HL-60 (cell line): ENCODE measurements at regions not wholly inside any gene's neighbourhood (a gene's known extent, or its start where the extent isn't known, plus 50 kb on each side); places are given as distances from the start of the nearest gene placed in this dataset.

Source experiments
- CTCF ChIP-seq: IDR thresholded peaks from one replicate; pipeline ENCODE4 v1.5.1; 2011; ENCODE audit warnings: low read length, control low read depth, inconsistent platforms; ENCODE audit not compliant: insufficient read depth
- GABPA ChIP-seq: IDR thresholded peaks from 2 replicates; pipeline ENCODE4 v1.6.1; 2012; ENCODE audit warnings: low read depth
- POLR2AphosphoS5 ChIP-seq: IDR thresholded peaks from 2 replicates; pipeline ENCODE4 v1.6.1; 2012; ENCODE audit warnings: low read depth
- SPI1 ChIP-seq: IDR thresholded peaks from 2 replicates; pipeline ENCODE4 v1.6.1; 2012; ENCODE audit warnings: low read depth, mild to moderate bottlenecking, borderline replicate concordance
- TF ChIP-seq, protein P1 (sequence below): IDR thresholded peaks from 2 replicates; pipeline ENCODE4 v1.6.1; 2012; ENCODE audit warnings: low read depth; ENCODE audit not compliant: insufficient replicate concordance

- TF ChIP-seq CTCF, result no peak
- no peak for TF ChIP-seq GABPA
- no peak for TF ChIP-seq POLR2AphosphoS5
- TF ChIP-seq, protein P1, sequence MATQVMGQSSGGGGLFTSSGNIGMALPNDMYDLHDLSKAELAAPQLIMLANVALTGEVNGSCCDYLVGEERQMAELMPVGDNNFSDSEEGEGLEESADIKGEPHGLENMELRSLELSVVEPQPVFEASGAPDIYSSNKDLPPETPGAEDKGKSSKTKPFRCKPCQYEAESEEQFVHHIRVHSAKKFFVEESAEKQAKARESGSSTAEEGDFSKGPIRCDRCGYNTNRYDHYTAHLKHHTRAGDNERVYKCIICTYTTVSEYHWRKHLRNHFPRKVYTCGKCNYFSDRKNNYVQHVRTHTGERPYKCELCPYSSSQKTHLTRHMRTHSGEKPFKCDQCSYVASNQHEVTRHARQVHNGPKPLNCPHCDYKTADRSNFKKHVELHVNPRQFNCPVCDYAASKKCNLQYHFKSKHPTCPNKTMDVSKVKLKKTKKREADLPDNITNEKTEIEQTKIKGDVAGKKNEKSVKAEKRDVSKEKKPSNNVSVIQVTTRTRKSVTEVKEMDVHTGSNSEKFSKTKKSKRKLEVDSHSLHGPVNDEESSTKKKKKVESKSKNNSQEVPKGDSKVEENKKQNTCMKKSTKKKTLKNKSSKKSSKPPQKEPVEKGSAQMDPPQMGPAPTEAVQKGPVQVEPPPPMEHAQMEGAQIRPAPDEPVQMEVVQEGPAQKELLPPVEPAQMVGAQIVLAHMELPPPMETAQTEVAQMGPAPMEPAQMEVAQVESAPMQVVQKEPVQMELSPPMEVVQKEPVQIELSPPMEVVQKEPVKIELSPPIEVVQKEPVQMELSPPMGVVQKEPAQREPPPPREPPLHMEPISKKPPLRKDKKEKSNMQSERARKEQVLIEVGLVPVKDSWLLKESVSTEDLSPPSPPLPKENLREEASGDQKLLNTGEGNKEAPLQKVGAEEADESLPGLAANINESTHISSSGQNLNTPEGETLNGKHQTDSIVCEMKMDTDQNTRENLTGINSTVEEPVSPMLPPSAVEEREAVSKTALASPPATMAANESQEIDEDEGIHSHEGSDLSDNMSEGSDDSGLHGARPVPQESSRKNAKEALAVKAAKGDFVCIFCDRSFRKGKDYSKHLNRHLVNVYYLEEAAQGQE, result no peak
- TF ChIP-seq SPI1, result no peak
These were observed 141.0 kb upstream of the TNR start for GRCh38 chr1:175884369-175884768.
